ENCODE measurements at regions not wholly inside any gene's neighbourhood (a gene's known extent, or its start where the extent isn't known, plus 50 kb on each side); places are given as distances from the start of the nearest gene placed in this dataset.

DNA sequence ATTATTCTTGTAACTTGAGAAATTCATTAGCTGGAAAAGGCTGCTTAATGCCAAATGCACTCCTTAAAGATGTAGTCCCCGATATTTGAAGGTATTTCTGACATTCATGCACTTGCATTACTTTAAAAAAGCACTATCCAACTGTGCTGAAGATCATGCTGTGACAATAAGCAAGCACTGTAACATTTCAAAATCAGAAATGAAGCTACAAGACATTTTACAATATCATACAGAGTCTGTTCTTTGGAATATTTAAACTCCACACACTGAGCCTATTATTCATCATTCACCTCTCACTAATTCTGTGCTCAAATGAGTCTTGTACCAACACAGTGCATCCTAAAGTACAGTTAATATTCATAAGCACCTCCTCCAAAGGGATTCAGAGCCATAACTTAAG, 413.2 kb downstream of the CETN3 start:
- Histone ChIP-seq H3K9ac (ENCODE audit: low read depth, low read length) (no peak overlapping the region), H3K27ac (ENCODE audit: low read length) (no peak overlapping the region), H3K9me3 (ENCODE audit: insufficient read depth, low read depth, low read length) (no peaks in the 10 kb centered on the region), H3K4me1 (ENCODE audit: insufficient read depth, low read length) (0 out of 2 replicates have a peak, but pooled peaks cover 6% of the 10 kb centered on the region), H3K36me3 (ENCODE audit: insufficient read depth, low read depth, low read length) (no peaks in the 10 kb centered on the region), H3K4me3 (ENCODE audit: low read length) (no peak overlapping the region), H3K27me3 (ENCODE audit: insufficient read depth, low read length) (0 out of 2 replicates have a peak, but pooled peaks cover 4% of the 10 kb centered on the region)

GRCh38 chr5:89994266-89994665, 415.3 kb downstream of the CETN3 start:
- no peaks in the 10 kb centered on the region for H3K36me3 ChIP-seq (ENCODE audit: insufficient read depth, low read depth, low read length)
- H3K27ac ChIP-seq (ENCODE audit: low read length): no peak overlapping the region
- 0 out of 2 replicates have a peak, but pooled peaks cover 4% of the 10 kb centered on the region for H3K27me3 ChIP-seq (ENCODE audit: insufficient read depth, low read length)
- no peaks in the 10 kb centered on the region for H3K9me3 ChIP-seq (ENCODE audit: insufficient read depth, low read depth, low read length)
- no peak overlapping the region for H3K9ac ChIP-seq (ENCODE audit: low read depth, low read length)
- no peak overlapping the region for H3K4me3 ChIP-seq (ENCODE audit: low read length)
- 0 out of 2 replicates have a peak, but pooled peaks cover 6% of the 10 kb centered on the region for H3K4me1 ChIP-seq (ENCODE audit: insufficient read depth, low read length)

- no peak overlapping the region for H3K4me3 ChIP-seq (ENCODE audit: low read length)
- no peak overlapping the region for H3K9ac ChIP-seq (ENCODE audit: low read depth, low read length)
- 0 out of 2 replicates have a peak, but pooled peaks cover 1% of the 10 kb centered on the region for H3K27me3 ChIP-seq (ENCODE audit: insufficient read depth, low read length)
- H3K27ac ChIP-seq (ENCODE audit: low read length): no peak overlapping the region
- peaks cover 14% of the 10 kb centered on the region for H3K4me1 ChIP-seq (ENCODE audit: insufficient read depth, low read length)
- no peaks in the 10 kb centered on the region for H3K9me3 ChIP-seq (ENCODE audit: insufficient read depth, low read depth, low read length)
- no peaks in the 10 kb centered on the region for H3K36me3 ChIP-seq (ENCODE audit: insufficient read depth, low read depth, low read length)
These were observed 417.4 kb downstream of the CETN3 start for GRCh38 chr5:89992201-89992600.

DNA sequence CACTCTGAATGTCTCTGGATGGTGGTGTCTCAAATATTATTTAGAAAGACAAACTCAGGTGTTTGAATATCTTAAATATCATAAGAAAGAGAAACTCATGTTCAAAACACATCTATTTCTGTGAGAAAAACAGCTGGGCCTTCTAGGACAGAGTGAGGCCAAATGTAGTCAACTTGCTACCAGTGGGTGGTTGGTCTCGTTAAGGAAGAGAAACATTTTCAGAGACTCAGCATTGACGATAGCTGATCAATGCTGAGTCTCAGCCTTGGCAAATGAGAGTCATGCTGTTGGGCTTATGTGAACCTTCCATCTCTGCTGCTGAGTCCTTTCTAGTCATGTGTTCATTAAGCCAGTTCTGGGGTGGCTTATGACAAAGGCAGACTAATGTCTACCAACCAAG, 418.0 kb downstream of the CETN3 start:
- Histone ChIP-seq H3K36me3 (ENCODE audit: insufficient read depth, low read depth, low read length) (no peaks in the 10 kb centered on the region), H3K9me3 (ENCODE audit: insufficient read depth, low read depth, low read length) (no peaks in the 10 kb centered on the region), H3K27me3 (ENCODE audit: insufficient read depth, low read length) (no peaks in the 10 kb centered on the region), H3K4me1 (ENCODE audit: insufficient read depth, low read length) (peaks cover 16% of the 10 kb centered on the region), H3K9ac (ENCODE audit: low read depth, low read length) (no peak overlapping the region), H3K4me3 (ENCODE audit: low read length) (no peak overlapping the region), H3K27ac (ENCODE audit: low read length) (no peak overlapping the region)

DNA sequence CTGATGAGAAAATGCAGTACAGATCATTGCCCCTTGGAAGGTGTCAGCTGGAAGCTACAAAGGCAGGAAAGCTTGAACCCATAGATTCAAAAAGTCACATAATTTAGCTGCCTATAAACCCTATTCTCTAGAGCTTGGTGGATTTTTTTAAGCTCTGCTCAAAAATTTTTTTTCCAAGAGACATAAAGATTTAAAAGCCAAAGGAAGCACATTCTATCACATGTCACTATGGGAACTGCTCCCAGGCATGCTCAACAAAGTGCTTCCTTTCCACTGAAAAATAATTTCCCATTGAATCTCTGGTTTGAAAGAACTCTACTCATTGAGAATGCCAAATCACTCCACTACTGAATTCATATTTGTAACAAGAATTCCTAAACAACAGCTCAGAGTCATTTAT, 419.8 kb downstream of the CETN3 start:
- Histone ChIP-seq H3K4me1 (ENCODE audit: insufficient read depth, low read length) (peaks cover 16% of the 10 kb centered on the region), H3K27ac (ENCODE audit: low read length) (no peak overlapping the region), H3K4me3 (ENCODE audit: low read length) (no peak overlapping the region), H3K9ac (ENCODE audit: low read depth, low read length) (no peak overlapping the region), H3K27me3 (ENCODE audit: insufficient read depth, low read length) (no peaks in the 10 kb centered on the region), H3K36me3 (ENCODE audit: insufficient read depth, low read depth, low read length) (no peaks in the 10 kb centered on the region), H3K9me3 (ENCODE audit: insufficient read depth, low read depth, low read length) (0 out of 2 replicates have a peak, but pooled peaks cover under 1% of the 10 kb centered on the region)

DNA sequence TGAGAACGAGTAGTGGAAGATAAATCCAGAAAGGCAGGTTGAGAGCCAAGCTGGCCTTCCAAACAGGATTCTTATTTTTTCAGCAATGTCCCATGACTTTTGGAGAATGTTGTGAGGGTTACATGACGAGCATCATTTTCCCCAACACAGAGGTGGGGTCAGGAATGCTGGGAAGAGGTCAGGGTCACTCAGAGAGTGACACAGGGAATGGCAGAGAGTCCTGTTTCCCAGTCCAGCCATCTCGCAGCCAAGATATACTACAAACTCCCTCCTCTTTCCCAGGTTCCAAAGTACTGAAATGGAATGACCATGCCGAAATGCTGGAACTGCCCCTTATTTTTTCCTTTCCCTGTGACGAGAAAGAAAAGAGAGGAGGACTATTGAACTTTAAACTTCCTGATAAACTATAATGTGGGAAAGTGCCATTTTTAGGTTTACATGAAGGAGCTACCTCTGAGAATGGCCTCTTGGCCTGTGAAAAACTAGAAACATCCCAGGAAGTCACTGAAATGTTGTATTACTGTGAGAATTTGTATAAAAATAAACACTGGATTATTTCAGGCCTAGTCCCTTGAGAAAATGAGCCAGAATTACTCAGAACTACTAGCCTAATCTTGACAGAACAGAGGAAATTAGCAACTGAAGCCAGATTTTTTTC, 420.4 kb downstream of the CETN3 start:
- Histone ChIP-seq H3K27me3 (ENCODE audit: insufficient read depth, low read length) (no peaks in the 10 kb centered on the region), H3K4me3 (ENCODE audit: low read length) (no peak overlapping the region), H3K9me3 (ENCODE audit: insufficient read depth, low read depth, low read length) (0 out of 2 replicates have a peak, but pooled peaks cover 3% of the 10 kb centered on the region), H3K4me1 (ENCODE audit: insufficient read depth, low read length) (peaks cover 16% of the 10 kb centered on the region), H3K27ac (ENCODE audit: low read length) (no peak overlapping the region), H3K9ac (ENCODE audit: low read depth, low read length) (no peak overlapping the region), H3K36me3 (ENCODE audit: insufficient read depth, low read depth, low read length) (no peaks in the 10 kb centered on the region)

DNA sequence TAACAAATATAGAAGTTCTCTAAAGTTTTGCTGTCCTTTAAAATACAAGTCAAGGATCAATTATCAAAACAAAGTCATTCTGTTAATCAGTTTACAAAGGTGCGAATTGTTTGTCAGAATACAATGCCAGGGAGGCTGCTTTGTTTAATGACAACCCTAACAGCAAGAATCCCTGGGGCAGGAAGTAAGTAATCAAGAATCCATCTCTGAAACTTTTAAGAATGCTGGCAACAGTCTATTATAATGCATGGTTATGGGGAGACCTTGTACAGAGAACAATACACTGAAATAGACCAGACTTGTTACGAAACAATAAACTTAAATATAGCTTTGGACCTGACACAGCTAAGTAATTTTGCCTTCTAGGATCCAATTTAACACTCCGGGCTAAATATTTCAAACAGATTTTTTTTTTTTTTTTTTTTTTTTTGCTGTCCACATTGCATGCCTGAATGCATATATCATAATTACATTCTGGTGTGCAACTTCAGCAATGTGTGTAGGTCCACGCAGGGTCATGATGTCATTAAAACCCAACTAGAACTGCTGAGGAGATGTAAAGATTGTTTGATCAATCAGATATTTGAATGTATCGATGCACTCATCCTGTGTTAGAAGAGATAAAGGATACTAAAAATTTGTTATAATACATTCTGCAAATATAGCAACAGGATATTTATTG, 421.3 kb downstream of the CETN3 start:
- 0 out of 2 replicates have a peak, but pooled peaks cover 3% of the 10 kb centered on the region for H3K9me3 ChIP-seq (ENCODE audit: insufficient read depth, low read depth, low read length)
- H3K27me3 ChIP-seq (ENCODE audit: insufficient read depth, low read length): no peaks in the 10 kb centered on the region
- H3K4me1 ChIP-seq (ENCODE audit: insufficient read depth, low read length): peaks cover 16% of the 10 kb centered on the region
- H3K27ac ChIP-seq (ENCODE audit: low read length): no peak overlapping the region
- H3K9ac ChIP-seq (ENCODE audit: low read depth, low read length): no peak overlapping the region
- H3K4me3 ChIP-seq (ENCODE audit: low read length): 0 out of 2 replicates have a peak overlapping the region, but pooled peaks have one; percentile 13
- H3K36me3 ChIP-seq (ENCODE audit: insufficient read depth, low read depth, low read length): no peaks in the 10 kb centered on the region

DNA sequence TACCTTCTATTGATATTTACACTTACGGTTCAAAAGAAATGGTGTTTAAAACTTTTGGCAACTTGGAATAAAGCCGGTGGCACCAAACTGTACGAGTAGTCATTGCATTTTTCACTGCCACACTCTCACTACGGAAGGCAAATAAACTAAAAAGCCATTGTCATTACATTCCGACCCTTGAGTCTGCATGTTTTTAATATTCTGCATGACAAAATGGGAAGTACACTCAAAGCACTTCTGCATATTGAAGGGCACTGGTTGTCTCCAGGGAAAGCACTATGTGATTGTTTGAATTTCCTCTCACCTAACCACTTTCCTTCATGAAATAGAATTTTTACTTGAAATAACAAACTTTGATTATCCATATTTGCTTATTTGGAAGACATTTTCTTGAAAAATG, 426.3 kb downstream of the CETN3 start:
- H3K27me3 ChIP-seq (ENCODE audit: insufficient read depth, low read length): no peaks in the 10 kb centered on the region
- H3K4me3 ChIP-seq (ENCODE audit: low read length): no peak overlapping the region
- H3K9ac ChIP-seq (ENCODE audit: low read depth, low read length): no peak overlapping the region
- H3K36me3 ChIP-seq (ENCODE audit: insufficient read depth, low read depth, low read length): no peaks in the 10 kb centered on the region
- no peak overlapping the region for H3K27ac ChIP-seq (ENCODE audit: low read length)
- H3K9me3 ChIP-seq (ENCODE audit: insufficient read depth, low read depth, low read length): 0 out of 2 replicates have a peak, but pooled peaks cover 3% of the 10 kb centered on the region
- peaks cover 11% of the 10 kb centered on the region for H3K4me1 ChIP-seq (ENCODE audit: insufficient read depth, low read length)

GRCh38 chr5:89981878-89982773, 427.4 kb downstream of the CETN3 start:
- Histone ChIP-seq H3K9ac (ENCODE audit: low read depth, low read length) (no peak overlapping the region), H3K27ac (ENCODE audit: low read length) (no peak overlapping the region)

DNA sequence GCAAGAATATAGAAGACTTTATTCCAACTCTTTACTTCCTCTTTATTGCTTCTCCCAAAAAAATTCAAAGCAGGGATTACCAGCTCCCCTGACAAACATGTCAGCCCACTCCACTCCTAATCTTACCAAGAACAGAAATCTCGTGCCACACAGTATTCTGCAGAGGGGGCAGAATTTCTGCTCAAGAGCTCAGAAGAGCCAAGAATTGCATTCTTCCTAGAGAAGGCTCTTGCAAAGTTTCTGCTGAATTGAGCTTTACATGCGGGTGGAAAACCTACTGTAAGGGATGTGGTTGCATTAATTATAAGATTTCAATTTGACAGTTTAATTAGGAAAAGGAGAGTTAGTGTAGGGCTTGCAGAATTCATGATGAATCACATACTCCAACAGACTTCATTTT, 428.5 kb downstream of the CETN3 start:
- Histone ChIP-seq H3K4me1 (ENCODE audit: insufficient read depth, low read length) (no peaks in the 10 kb centered on the region; the same call in 1 of the 2 replicates), H3K9ac (ENCODE audit: low read depth, low read length) (no peak overlapping the region), H3K36me3 (ENCODE audit: insufficient read depth, low read depth, low read length) (no peaks in the 10 kb centered on the region), H3K27ac (ENCODE audit: low read length) (no peak overlapping the region), H3K4me3 (ENCODE audit: low read length) (no peak overlapping the region), H3K27me3 (ENCODE audit: insufficient read depth, low read length) (no peaks in the 10 kb centered on the region), H3K9me3 (ENCODE audit: insufficient read depth, low read depth, low read length) (0 out of 2 replicates have a peak, but pooled peaks cover 3% of the 10 kb centered on the region)

More at GRCh38 chr5:89981878-89982773, 427.4 kb downstream of the CETN3 start:
- H3K36me3 ChIP-seq (ENCODE audit: insufficient read depth, low read depth, low read length): no peaks in the 10 kb centered on the region
- H3K4me3 ChIP-seq (ENCODE audit: low read length): no peak overlapping the region
- H3K9me3 ChIP-seq (ENCODE audit: insufficient read depth, low read depth, low read length): 0 out of 2 replicates have a peak, but pooled peaks cover 3% of the 10 kb centered on the region
- H3K4me1 ChIP-seq (ENCODE audit: insufficient read depth, low read length): peaks cover 1% of the 10 kb centered on the region; the same call in 1 of the 2 replicates
- no peaks in the 10 kb centered on the region for H3K27me3 ChIP-seq (ENCODE audit: insufficient read depth, low read length)

DNA sequence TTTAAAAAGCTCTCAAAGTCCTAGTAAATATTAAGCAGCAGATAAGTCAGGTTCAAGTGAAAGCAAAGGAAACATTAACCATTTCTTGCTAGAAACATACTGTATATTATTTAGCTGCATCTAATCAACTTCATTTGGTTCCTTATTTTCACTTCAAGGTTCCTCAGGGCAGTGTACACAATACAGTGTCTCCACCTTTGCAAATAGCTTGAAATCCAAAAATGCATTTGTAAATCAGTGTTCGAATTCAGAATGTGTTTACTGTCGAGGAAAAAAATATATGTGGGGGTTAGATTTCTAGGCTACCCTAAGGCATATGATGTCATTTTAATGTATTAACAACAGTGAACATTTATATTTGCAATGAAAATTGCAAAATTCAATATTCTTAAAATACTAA, 436.0 kb downstream of the CETN3 start:
- Histone ChIP-seq H3K36me3 (ENCODE audit: insufficient read depth, low read depth, low read length) (no peaks in the 10 kb centered on the region), H3K4me1 (ENCODE audit: insufficient read depth, low read length) (no peaks in the 10 kb centered on the region), H3K27me3 (ENCODE audit: insufficient read depth, low read length) (no peaks in the 10 kb centered on the region), H3K9ac (ENCODE audit: low read depth, low read length) (no peak overlapping the region), H3K9me3 (ENCODE audit: insufficient read depth, low read depth, low read length) (no peaks in the 10 kb centered on the region), H3K27ac (ENCODE audit: low read length) (no peak overlapping the region), H3K4me3 (ENCODE audit: low read length) (no peak overlapping the region)

All from iPS-20b (cell line).